AG04450 (cell line): ENCODE measurements at regions not wholly inside any gene's neighbourhood (a gene's known extent, or its start where the extent isn't known, plus 50 kb on each side); places are given as distances from the start of the nearest gene placed in this dataset.

ENCODE experiments used
- CTCF ChIA-PET: fragments of 300-600, 350-600 bp; formaldehyde crosslinking; extraction: SDS; loops from one replicate; lab custom pipeline; 2022; ENCODE audit warnings: antibody characterized with exemption, inconsistent platforms; lab: Charles Lee
- POLR2A ChIA-PET: fragments of 350-600 bp; formaldehyde crosslinking; extraction: SDS; loops from one replicate; lab custom pipeline; 2021; ENCODE audit warnings: antibody characterized with exemption, inconsistent platforms; lab: Yijun Ruan, JAX
- DNase-seq: peaks from one replicate; pipeline ENCODE4 v3.0.0-alpha.2; 2011; ENCODE audit warnings: low read depth, low spot score
- H3K27ac ChIP-seq: one replicate; pipeline ENCODE4 v1.5.1; 2012; ENCODE audit warnings: low read depth, low read length, control low read depth
- H3K27me3 ChIP-seq: one replicate; pipeline ENCODE4 v1.6.0; 2012; ENCODE audit warnings: low read length; ENCODE audit not compliant: control insufficient read depth, insufficient read depth
- H3K4me3 ChIP-seq: 2 replicates; pipeline ENCODE4 v1.5.1; 2011; ENCODE audit warnings: mild to moderate bottlenecking, low read depth, low read length, control low read depth
- H3K9me3 ChIP-seq: 2 replicates; pipeline ENCODE4 v1.5.1; 2012; ENCODE audit warnings: low read length; ENCODE audit not compliant: control insufficient read depth, insufficient read depth
- CTCF ChIP-seq: IDR thresholded peaks from 2 replicates; pipeline ENCODE4 v1.5.1; 2011; ENCODE audit warnings: low read depth, low read length, control low read depth, inconsistent platforms

DNA sequence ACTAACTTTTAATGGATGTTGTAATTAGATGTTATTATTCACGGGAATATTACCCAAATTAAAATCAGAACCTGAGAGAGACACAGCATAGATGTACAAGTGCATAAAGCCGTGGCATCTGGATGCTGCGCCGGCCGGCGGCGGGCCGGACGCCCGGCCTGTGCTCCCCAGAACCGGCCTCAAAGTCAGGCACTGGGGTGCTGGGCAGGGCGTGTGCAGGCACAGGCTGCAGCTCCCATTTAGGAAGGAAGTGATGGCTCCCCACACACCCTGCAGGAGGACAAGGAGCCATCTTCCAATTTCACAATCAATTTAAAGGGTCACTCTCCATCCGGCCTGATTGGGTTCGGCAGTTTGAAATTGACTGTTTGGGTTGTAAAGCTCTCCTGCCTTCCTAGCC is 367.7 kb upstream of the SALL3 start:
- ChIA-PET CTCF (no interaction called here), POLR2A (no interaction called here)
- Histone ChIP-seq H3K4me3 (no peak overlapping the region), H3K27ac (no peak overlapping the region), H3K9me3 (peaks cover 48% of the 10 kb centered on the region), H3K27me3 (no peaks in the 10 kb centered on the region)
- DNase-seq = no peak
- TF ChIP-seq CTCF = no peak

DNA sequence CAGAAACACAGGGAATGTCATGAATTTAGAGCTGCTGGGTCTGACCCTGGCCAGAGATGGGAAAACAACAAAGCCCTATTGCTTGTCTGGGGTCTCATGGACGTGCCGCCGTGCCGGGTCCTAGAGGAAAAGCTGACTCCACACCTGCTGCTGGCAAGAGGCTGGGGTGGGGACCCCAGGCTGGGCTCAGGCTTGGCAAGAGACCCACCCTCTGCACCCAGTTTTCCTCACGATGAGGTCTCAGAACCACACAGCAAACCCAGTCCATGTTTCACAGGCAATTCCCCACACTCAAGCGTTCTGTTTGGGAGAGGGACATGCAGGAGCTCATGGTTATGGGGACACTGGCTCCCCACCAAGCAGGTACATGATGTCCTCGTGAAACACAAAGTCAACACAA is 367.3 kb upstream of the SALL3 start:
- CTCF ChIA-PET = no interaction called here
- POLR2A ChIA-PET = no interaction called here
- H3K27ac ChIP-seq = no peak overlapping the region
- no peak for DNase-seq
- H3K9me3 ChIP-seq = peaks cover 44% of the 10 kb centered on the region
- no peak for TF ChIP-seq CTCF
- no peaks in the 10 kb centered on the region for H3K27me3 ChIP-seq
- H3K4me3 ChIP-seq = no peak overlapping the region

- no peak overlapping the region for H3K4me3 ChIP-seq
- POLR2A ChIA-PET = no interaction called here
- H3K27ac ChIP-seq = no peak overlapping the region
- H3K9me3 ChIP-seq = peaks cover 40% of the 10 kb centered on the region
- no peak for TF ChIP-seq CTCF
- CTCF ChIA-PET = no interaction called here
- no peaks in the 10 kb centered on the region for H3K27me3 ChIP-seq
- no peak for DNase-seq
Observed at GRCh38 chr18:78612801-78613200, 366.8 kb upstream of the SALL3 start.

DNA sequence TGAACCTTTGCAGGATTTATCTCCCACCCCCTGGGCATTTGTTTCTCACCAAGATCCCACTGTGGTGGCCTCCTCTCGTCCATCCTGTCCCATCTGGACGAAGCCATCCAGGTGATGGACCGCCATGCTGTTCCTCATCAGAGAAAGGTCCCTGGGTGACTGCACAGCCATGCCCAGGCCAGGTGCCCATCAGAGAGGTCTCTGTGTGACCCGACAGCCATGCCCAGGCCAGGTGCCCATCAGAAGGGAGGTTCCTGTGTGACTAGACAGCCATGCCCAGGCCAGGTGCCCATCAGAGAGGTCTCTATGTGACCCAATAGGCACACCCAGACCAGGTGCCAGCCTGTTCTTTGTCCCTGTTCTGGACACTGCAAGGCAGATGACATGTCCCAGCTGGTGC is 360.9 kb upstream of the SALL3 start:
- no peaks in the 10 kb centered on the region for H3K27me3 ChIP-seq
- ChIA-PET CTCF (no interaction called here), POLR2A (no interaction called here)
- H3K9me3 ChIP-seq = peaks cover 47% of the 10 kb centered on the region
- no peak for DNase-seq
- TF ChIP-seq CTCF = no peak
- no peak overlapping the region for H3K27ac ChIP-seq
- no peak overlapping the region for H3K4me3 ChIP-seq

DNA sequence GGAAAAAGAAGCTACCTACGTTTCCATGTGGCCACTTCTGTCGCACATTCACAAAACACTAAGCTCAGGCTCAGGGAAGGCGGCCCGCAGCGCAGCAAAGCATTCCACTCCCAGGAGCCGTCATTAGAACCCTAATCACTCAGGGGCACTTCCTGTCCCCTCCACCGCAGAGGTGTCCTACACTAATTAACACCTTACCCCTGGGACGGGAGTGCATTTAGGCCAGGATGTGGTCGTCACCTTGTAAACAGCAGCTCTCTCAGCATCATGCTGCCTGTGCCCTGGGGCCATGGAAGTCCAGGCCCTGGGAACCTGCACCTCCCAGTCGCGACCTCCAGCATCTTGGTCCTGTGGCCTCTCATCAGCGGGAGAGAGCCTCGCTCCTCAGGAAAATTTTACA is 359.8 kb upstream of the SALL3 start:
- H3K27ac ChIP-seq = no peak overlapping the region
- H3K4me3 ChIP-seq = no peak overlapping the region
- POLR2A ChIA-PET = no interaction called here
- CTCF ChIA-PET = no interaction called here
- H3K9me3 ChIP-seq = peaks cover 57% of the 10 kb centered on the region
- no peak for TF ChIP-seq CTCF
- DNase-seq = no peak
- no peaks in the 10 kb centered on the region for H3K27me3 ChIP-seq
